HCT116 (cell line): ENCODE measurements at regions not wholly inside any gene's neighbourhood (a gene's known extent, or its start where the extent isn't known, plus 50 kb on each side); places are given as distances from the start of the nearest gene placed in this dataset.

ENCODE experiments used
- ATAC-seq: fragments of 200-7000 bp; cut with Tn5 transposase; 2 replicates; pipeline ENCODE4 v1.9.1; 2020; ENCODE audit warnings: mild to moderate bottlenecking, moderate library complexity
- BruUV-seq: library from RNA; stranded (reverse); fragments of 400-500 nt; replicated peaks from 2 replicates; lab custom pipeline; 2021; lab: Mats Ljungman, UMichigan
- CTCF ChIA-PET: fragments of 300-600 bp; sonication (Branson Sonifier 250); formaldehyde crosslinking; loops from one replicate; lab custom pipeline; 2021; ENCODE audit warnings: antibody characterized with exemption; lab: Charles Lee
- POLR2A ChIA-PET: fragments of 300-600, 350-600 bp; sonication (Branson Sonifier 250); formaldehyde crosslinking; loops from one replicate; lab custom pipeline; 2021; ENCODE audit warnings: antibody characterized with exemption; lab: Charles Lee
- RAD21 ChIA-PET, 2 experiments: fragments of 300-600 bp; sonication (Branson Sonifier 250); formaldehyde crosslinking; loops; one replicate each; lab custom pipeline; 2023; ENCODE audit warnings: low total read pairs in 2 of 2; ENCODE audit not compliant: uncharacterized antibody in 2 of 2, unreplicated experiment in 2 of 2, low non-redundant PET in 1 of 2; lab: Charles Lee
- DNase-seq: peaks from one replicate; pipeline ENCODE4 v3.0.0-alpha.2; 2010; ENCODE audit warnings: low read depth, low spot score
- H2AFZ ChIP-seq: fragments of 200-600 bp; shearing (Covaris generic), sonication (generic); 2 replicates; pipeline ENCODE4 v1.6.1; 2017; ENCODE audit warnings: low read depth, mixed run types, mixed read lengths, antibody characterized with exemption, low read length; ENCODE audit not compliant: poor library complexity, severe bottlenecking
- H3K27ac ChIP-seq: 2 replicates; pipeline ENCODE4 v1.5.1; 2012; ENCODE audit warnings: low read depth, low read length
- H3K27me3 ChIP-seq: fragments of 200-600 bp; sonication (generic); 2 replicates; pipeline ENCODE4 v1.6.1; 2016; ENCODE audit warnings: mixed run types, low read length, mixed read lengths; ENCODE audit not compliant: insufficient read depth
- H3K36me3 ChIP-seq, 2 experiments: fragments of 200-500 bp in 1 of 2; fragments of 200-600 bp in 1 of 2; sonication (Bioruptor generic) in 1 of 2; sonication (generic) in 1 of 2; 2 replicates each; pipeline versions ENCODE4 v1.5.1 to v1.6.1; 2014 to 2016; ENCODE audit warnings: low read length in 2 of 2, inconsistent platforms in 1 of 2, mixed read lengths in 1 of 2, mixed run types in 1 of 2; ENCODE audit not compliant: insufficient read depth in 2 of 2, control insufficient read depth in 1 of 2
- H3K4me1 ChIP-seq, 2 experiments: fragments of 200-600 bp in 1 of 2; sonication (generic) in 1 of 2; 2 replicates each; pipeline versions ENCODE4 v1.5.1 to v1.6.1; 2012 to 2017; ENCODE audit warnings: low read length in 2 of 2, inconsistent platforms in 1 of 2, mild to moderate bottlenecking in 1 of 2, mixed read lengths in 1 of 2, mixed run types in 1 of 2, moderate library complexity in 1 of 2; ENCODE audit not compliant: insufficient read depth in 2 of 2, control insufficient read depth in 1 of 2
- H3K4me2 ChIP-seq: fragments of 200-600 bp; sonication (generic); 2 replicates; pipeline ENCODE4 v1.6.1; 2017; ENCODE audit warnings: mixed run types, low read length, mixed read lengths
- H3K4me3 ChIP-seq, 2 experiments: fragments of 200-600 bp in 1 of 2; sonication (generic) in 1 of 2; replicated peaks in 1 of 2; 2 replicates each; pipeline ENCODE4 v1.5.1; 2011 to 2016; ENCODE audit warnings: low read length in 2 of 2, control low read depth in 1 of 2, low read depth in 1 of 2, mild to moderate bottlenecking in 1 of 2, mixed read lengths in 1 of 2, mixed run types in 1 of 2
- H3K79me2 ChIP-seq: fragments of 200-600 bp; sonication (generic); 2 replicates; pipeline ENCODE4 v1.6.1; 2017; ENCODE audit warnings: mild to moderate bottlenecking, mixed run types, low read length, moderate library complexity, mixed read lengths; ENCODE audit not compliant: insufficient read depth
- H3K9ac ChIP-seq: fragments of 200-600 bp; sonication (generic); 2 replicates; pipeline ENCODE4 v1.6.1; 2016; ENCODE audit warnings: low read length, mixed read lengths
- H3K9me2 ChIP-seq: fragments of 200-600 bp; sonication (generic), shearing (Covaris generic); 2 replicates; pipeline ENCODE4 v1.6.1; 2017; ENCODE audit warnings: mixed run types, mild to moderate bottlenecking, moderate library complexity; ENCODE audit not compliant: insufficient read depth
- H3K9me3 ChIP-seq, 2 experiments: fragments of 200-500 bp in 1 of 2; fragments of 200-600 bp in 1 of 2; sonication (Bioruptor generic) in 1 of 2; sonication (generic) in 1 of 2; 2 replicates each; pipeline ENCODE4 v1.6.1; 2014 to 2017; ENCODE audit warnings: low read length in 2 of 2, mixed read lengths in 2 of 2, inconsistent platforms in 1 of 2, low read depth in 1 of 2, mild to moderate bottlenecking in 1 of 2, mixed run types in 1 of 2, moderate library complexity in 1 of 2; ENCODE audit not compliant: control insufficient read depth in 1 of 2, insufficient read depth in 1 of 2
- H4K20me1 ChIP-seq: fragments of 200-600 bp; sonication (generic), shearing (Covaris generic); 2 replicates; pipeline ENCODE4 v1.6.1; 2017; ENCODE audit warnings: mixed run types, mild to moderate bottlenecking, moderate library complexity; ENCODE audit not compliant: insufficient read depth
- CBX3 ChIP-seq: IDR thresholded peaks from 2 replicates; pipeline ENCODE4 v1.6.1; 2012; ENCODE audit warnings: low read depth
- ELF1 ChIP-seq: IDR thresholded peaks from 2 replicates; pipeline ENCODE4 v1.6.1; 2012; ENCODE audit warnings: low read depth, borderline replicate concordance
- EZH2 ChIP-seq: fragments of 200-600 bp; sonication (generic); IDR thresholded peaks from 2 replicates; pipeline ENCODE4 v1.6.1; 2017; ENCODE audit warnings: antibody characterized with exemption, mixed run types
- EZH2phosphoT487 ChIP-seq: fragments of 200-600 bp; IDR thresholded peaks from 2 replicates; pipeline ENCODE4 v1.6.1; 2018; ENCODE audit warnings: antibody characterized with exemption, borderline replicate concordance
- FOSL1 ChIP-seq: IDR thresholded peaks from 2 replicates; pipeline ENCODE4 v1.6.1; 2012; ENCODE audit warnings: low read depth
- JUND ChIP-seq: IDR thresholded peaks from 2 replicates; pipeline ENCODE4 v1.6.1; 2012
- MAX ChIP-seq: IDR thresholded peaks from 2 replicates; pipeline ENCODE4 v1.6.1; 2012
- POLR2AphosphoS5 ChIP-seq: IDR thresholded peaks from 2 replicates; pipeline ENCODE4 v1.6.1; 2011; ENCODE audit warnings: mild to moderate bottlenecking, low read depth, low read length, moderate library complexity
- SIN3A ChIP-seq: IDR thresholded peaks from 2 replicates; pipeline ENCODE4 v1.6.1; 2012; ENCODE audit warnings: low read depth
- SP1 ChIP-seq: IDR thresholded peaks from 2 replicates; pipeline ENCODE4 v1.6.1; 2012; ENCODE audit warnings: low read depth
- TCF7L2 ChIP-seq: IDR thresholded peaks from 2 replicates; pipeline ENCODE4 v1.7.0; 2011; ENCODE audit warnings: borderline replicate concordance, inconsistent platforms; ENCODE audit not compliant: insufficient read depth, insufficient read length; ENCODE audit errors: extremely low read depth
- YY1 ChIP-seq: IDR thresholded peaks from 2 replicates; pipeline ENCODE4 v1.6.1; 2011; ENCODE audit warnings: low read length, low read depth, moderate library complexity, mild to moderate bottlenecking; ENCODE audit not compliant: insufficient replicate concordance; ENCODE audit errors: extremely low read depth
- ZFX ChIP-seq: fragments of 450-650 bp; IDR thresholded peaks from 2 replicates; pipeline ENCODE4 v1.6.1; 2017
- ZNF274 ChIP-seq: fragments of 200-500 bp; sonication (Bioruptor generic); IDR thresholded peaks from 2 replicates; pipeline ENCODE4 v1.6.1; 2014; ENCODE audit warnings: mild to moderate bottlenecking, low read depth, low read length, inconsistent platforms
- intact Hi-C: fragments of 100-400 bp; cut with micrococcal nuclease; formaldehyde crosslinking; loops from 2 replicates; pipeline ENCODE4 v1.10.0; 2022
- TF ChIP-seq, protein P1 (sequence below): IDR thresholded peaks from 2 replicates; pipeline ENCODE4 v1.6.1; 2012; ENCODE audit warnings: low read depth
- TF ChIP-seq, protein P2 (sequence below): IDR thresholded peaks from 2 replicates; pipeline ENCODE4 v1.6.1; 2012

DNA sequence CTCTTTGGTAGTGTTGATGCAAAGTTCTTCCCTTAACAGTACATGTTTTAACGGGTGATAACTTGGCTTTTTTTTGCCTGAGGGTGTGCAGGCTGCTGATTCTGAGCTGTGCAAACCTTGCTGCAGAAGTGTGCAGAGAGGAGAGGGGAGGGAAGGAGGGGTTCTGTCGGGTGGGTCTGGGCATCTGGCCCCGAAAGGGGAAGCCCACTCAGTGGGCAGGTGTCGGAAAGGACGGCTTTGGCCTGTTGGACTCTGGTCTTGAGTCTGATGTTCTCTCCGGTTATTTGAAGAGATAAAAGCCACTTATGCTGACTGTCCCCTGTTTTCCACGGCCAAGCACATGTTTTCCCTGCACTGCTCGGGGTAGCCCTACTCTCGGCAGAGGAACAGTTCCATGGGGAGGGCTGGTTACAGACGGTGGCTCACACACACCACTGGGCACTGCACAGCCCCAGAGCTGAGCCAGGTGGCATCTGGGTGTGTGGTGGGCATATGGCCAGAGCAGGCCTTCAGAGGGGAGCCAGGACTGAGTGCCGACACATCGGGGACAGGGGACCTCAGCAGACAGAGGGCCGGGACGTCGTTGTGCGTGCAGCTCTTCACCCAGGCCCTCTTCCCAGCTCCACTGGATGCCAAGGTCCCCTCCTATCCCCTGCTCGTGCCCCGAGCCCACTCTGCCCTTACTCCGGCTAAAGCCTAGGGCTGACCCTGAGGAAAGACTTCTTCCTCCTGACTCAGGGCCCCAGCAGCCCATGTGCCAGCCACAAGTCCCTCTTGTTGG is 93.2 kb downstream of the TEX29 start:
- H3K79me2 ChIP-seq = no peaks in the 10 kb centered on the region
- no peaks in the 10 kb centered on the region for H3K9me3 ChIP-seq
- DNase-seq = no peak
- ChIA-PET CTCF (no interaction called here), RAD21 (no interaction called here), POLR2A (no interaction called here)
- no peaks in the 10 kb centered on the region for H3K9me2 ChIP-seq
- no TSS peak for BruUV-seq
- no peaks in the 10 kb centered on the region for H4K20me1 ChIP-seq
- no peak overlapping the region for H3K9ac ChIP-seq
- H3K4me1 ChIP-seq = no peaks in the 10 kb centered on the region
- H3K36me3 ChIP-seq = no peaks in the 10 kb centered on the region
- TF ChIP-seq, protein P1, sequence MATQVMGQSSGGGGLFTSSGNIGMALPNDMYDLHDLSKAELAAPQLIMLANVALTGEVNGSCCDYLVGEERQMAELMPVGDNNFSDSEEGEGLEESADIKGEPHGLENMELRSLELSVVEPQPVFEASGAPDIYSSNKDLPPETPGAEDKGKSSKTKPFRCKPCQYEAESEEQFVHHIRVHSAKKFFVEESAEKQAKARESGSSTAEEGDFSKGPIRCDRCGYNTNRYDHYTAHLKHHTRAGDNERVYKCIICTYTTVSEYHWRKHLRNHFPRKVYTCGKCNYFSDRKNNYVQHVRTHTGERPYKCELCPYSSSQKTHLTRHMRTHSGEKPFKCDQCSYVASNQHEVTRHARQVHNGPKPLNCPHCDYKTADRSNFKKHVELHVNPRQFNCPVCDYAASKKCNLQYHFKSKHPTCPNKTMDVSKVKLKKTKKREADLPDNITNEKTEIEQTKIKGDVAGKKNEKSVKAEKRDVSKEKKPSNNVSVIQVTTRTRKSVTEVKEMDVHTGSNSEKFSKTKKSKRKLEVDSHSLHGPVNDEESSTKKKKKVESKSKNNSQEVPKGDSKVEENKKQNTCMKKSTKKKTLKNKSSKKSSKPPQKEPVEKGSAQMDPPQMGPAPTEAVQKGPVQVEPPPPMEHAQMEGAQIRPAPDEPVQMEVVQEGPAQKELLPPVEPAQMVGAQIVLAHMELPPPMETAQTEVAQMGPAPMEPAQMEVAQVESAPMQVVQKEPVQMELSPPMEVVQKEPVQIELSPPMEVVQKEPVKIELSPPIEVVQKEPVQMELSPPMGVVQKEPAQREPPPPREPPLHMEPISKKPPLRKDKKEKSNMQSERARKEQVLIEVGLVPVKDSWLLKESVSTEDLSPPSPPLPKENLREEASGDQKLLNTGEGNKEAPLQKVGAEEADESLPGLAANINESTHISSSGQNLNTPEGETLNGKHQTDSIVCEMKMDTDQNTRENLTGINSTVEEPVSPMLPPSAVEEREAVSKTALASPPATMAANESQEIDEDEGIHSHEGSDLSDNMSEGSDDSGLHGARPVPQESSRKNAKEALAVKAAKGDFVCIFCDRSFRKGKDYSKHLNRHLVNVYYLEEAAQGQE = no peak
- TF ChIP-seq POLR2AphosphoS5 (no peak), EZH2phosphoT487 (no peak), EZH2 (no peak), ZFX (no peak), YY1 (no peak), CBX3 (no peak), JUND (no peak), TCF7L2 (no peak), MAX (no peak), SIN3A (no peak), SP1 (no peak), ELF1 (no peak), FOSL1 (no peak), ZNF274 (no peak)
- TF ChIP-seq, protein P2, sequence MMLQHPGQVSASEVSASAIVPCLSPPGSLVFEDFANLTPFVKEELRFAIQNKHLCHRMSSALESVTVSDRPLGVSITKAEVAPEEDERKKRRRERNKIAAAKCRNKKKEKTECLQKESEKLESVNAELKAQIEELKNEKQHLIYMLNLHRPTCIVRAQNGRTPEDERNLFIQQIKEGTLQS = no peak
- H3K27ac ChIP-seq = no peak overlapping the region
- H3K4me2 ChIP-seq = no peak overlapping the region
- no peak for ATAC-seq
- no peak overlapping the region for H3K4me3 ChIP-seq
- intact Hi-C loops = no loop called here
- no peak overlapping the region for H2AFZ ChIP-seq
- peaks cover 52% of the 10 kb centered on the region for H3K27me3 ChIP-seq
